D721Med (cell line): ENCODE measurements at regions not wholly inside any gene's neighbourhood (a gene's known extent, or its start where the extent isn't known, plus 50 kb on each side); places are given as distances from the start of the nearest gene placed in this dataset.

Experiments used
- DNase-seq: peaks from one replicate; pipeline ENCODE4 v3.0.0; 2011; ENCODE audit warnings: low spot score; ENCODE audit not compliant: insufficient read length
- FAIRE-seq: peaks from 2 replicates; lab custom pipeline; 2011; peaks lifted over from hg19 to GRCh38; lab: Jason Lieb, UNC
- TF ChIP-seq, protein P1 (sequence below): IDR thresholded peaks from 2 replicates; pipeline ENCODE4 v1.5.1; 2012; ENCODE audit warnings: mild to moderate bottlenecking, control low read depth; ENCODE audit not compliant: insufficient read depth; ENCODE audit errors: missing control alignments

DNA sequence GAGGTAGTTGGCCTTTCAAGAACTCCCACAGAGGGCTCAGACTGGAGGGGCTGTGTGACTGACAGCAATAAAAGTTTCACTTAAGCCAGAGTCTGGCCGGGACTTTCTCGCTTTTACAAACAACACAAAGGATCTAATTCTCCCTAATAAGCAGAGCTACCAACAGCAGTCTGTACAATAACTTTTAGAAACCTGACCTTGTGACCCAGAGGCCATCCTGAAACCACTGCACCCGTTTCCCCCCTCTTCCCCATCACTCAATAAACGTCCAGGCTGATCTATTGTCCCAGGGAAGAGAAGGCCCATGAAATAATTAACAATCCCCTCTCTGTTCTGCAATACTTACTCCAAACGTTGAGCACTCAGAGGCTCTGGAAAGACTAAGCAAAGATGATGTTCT is 442.4 kb downstream of the ZIC3 start:
- no peak for FAIRE-seq

DNA sequence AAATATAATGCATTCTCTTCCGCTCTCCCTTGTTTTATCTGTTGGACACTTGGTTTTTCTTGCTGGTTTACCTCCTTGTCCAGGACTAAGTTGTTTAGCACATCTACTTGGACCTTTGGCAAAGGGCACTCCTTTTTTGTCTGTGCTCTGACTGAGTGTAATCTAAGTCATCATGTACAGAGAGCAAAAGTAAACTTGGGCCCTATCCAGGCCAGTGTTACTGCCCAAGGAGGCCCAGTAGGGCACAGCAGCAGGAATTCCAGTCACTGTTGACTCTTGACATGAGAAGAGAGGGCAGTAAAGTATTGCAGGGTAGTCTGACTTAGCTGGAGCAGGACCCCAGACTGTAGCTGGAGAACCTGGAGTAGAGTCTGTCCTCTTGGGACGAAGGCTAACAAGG is 445.5 kb downstream of the ZIC3 start:
- no peak for FAIRE-seq

More for the DNA sequence above, 442.4 kb downstream of the ZIC3 start:
- DNase-seq = no peak
- TF ChIP-seq, protein P1, sequence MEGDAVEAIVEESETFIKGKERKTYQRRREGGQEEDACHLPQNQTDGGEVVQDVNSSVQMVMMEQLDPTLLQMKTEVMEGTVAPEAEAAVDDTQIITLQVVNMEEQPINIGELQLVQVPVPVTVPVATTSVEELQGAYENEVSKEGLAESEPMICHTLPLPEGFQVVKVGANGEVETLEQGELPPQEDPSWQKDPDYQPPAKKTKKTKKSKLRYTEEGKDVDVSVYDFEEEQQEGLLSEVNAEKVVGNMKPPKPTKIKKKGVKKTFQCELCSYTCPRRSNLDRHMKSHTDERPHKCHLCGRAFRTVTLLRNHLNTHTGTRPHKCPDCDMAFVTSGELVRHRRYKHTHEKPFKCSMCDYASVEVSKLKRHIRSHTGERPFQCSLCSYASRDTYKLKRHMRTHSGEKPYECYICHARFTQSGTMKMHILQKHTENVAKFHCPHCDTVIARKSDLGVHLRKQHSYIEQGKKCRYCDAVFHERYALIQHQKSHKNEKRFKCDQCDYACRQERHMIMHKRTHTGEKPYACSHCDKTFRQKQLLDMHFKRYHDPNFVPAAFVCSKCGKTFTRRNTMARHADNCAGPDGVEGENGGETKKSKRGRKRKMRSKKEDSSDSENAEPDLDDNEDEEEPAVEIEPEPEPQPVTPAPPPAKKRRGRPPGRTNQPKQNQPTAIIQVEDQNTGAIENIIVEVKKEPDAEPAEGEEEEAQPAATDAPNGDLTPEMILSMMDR = no peak

DNA sequence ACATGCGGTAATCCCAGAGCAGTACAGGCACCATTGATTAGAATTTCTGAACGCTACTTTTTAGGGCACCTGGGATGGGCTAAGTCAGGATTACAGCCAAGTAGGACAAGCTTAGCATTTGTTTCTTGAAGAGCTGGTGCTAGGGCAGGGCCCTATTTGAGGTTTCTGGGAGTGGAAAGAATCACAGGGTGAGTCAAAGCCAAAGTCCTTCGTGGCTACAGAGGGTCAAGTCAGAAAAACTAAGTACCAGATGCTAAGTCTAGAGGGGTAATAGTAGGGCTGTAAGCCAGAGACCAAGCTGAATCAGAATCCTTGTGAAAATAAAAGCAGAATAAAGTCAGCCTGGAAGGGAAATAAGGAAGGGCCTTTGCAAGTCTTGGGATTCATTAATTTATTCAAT is 448.6 kb downstream of the ZIC3 start:
- FAIRE-seq = no peak
- DNase-seq = no peak
- TF ChIP-seq, protein P1 = no peak

More for the DNA sequence above, 445.5 kb downstream of the ZIC3 start:
- TF ChIP-seq, protein P1 = no peak
- DNase-seq = no peak

DNA sequence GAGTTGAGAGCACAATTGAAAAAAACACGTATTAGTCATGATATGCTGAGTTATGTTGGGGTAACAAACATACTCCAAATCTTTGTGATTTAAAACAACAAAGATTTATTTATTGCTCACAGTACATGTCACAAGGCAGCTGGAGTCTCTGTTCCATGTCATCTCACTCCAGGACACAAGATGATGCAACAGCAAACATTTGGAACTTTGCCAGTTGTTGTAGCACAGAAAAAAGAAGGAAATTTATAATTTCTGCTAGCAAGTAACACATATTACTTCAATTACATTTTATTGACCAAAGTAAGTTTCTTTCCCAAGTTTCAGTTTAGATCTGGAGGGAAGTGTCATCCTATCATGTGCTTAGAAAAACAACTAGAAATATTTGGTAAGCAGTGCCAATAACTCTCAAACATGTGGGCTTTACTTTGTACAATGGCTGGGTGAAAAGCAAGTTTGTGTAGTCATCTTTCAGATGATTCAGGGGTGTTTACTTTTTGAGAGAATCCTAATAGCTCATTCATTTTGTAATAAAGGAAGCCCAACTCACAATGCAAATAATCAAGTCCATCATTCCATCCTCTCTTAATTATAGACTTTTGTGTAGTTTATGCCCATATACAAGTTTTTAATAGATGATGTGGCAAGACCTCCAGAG is 452.3 kb downstream of the ZIC3 start:
- TF ChIP-seq, protein P1 = no peak
- FAIRE-seq = no peak
- no peak for DNase-seq

DNA sequence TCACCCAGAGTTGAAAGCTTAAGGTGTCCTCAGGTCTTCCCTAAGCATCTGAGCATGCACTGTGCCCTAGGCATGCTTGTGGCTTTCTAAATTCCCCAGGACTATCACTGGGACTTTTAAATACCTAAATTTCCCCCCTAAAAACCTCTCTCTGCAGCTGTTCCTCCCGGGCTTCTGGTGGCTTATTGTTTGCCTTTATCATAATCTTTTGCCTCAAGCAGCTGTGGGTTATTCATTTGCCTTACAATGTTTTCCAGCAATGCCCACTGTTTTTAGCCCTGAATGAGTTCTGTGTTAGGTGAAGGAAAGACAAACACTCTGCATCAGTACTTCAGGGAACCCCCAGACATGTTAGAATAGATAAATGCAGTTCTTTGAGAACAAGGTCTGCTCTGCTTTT is 455.0 kb downstream of the ZIC3 start:
- TF ChIP-seq, protein P1 = no peak
- DNase-seq (no peak), FAIRE-seq (no peak)

DNA sequence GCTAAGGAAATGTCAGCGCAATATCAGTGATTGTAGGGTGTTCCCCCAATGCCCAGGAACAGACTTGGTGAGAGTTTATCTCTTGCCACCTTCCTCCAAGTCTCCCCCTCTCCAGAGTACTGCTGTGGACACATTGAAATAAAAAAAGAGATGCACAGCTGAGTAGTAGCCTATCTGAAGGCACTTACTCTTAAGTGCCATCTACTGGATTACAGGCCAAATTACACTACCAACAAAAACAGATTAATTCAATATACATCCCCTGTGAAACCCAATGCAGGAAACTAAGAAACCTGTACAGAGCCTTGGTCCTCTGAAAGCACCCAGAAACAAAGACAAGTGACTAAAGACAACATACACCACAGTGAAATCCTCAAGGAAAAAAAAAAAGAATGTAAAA is 460.3 kb downstream of the ZIC3 start:
- DNase-seq = no peak
- no peak for FAIRE-seq
- TF ChIP-seq, protein P1 = peak; percentile 23

DNA sequence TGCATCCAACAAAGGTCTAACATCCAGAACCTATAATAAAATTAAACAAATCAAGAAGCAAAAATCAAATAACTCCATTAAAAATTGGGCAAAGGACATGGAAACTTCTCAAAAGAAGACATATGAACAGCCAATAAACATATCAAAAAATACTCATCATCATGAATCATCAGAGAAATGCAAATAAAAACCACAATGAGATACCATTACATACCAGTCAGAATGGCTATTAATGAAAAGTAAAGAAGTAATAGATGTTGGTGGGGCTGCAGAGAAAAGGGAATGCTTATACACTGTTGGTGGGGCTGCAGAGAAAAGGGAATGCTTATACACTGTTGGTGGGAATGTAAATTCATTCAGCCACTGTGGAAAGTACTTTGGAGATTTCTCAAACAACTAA is 465.8 kb downstream of the ZIC3 start:
- TF ChIP-seq, protein P1 = no peak
- FAIRE-seq (no peak), DNase-seq (no peak)
